ENCODE measurements at regions not wholly inside any gene's neighbourhood (a gene's known extent, or its start where the extent isn't known, plus 50 kb on each side); places are given as distances from the start of the nearest gene placed in this dataset.

GRCh38 chr3:159210336-159210735, 408.5 kb downstream of the MFSD1 start:
- H3K36me3 ChIP-seq (ENCODE audit: control insufficient read depth, insufficient read depth, low read length): no peaks in the 10 kb centered on the region
- no peaks in the 10 kb centered on the region for H3K27me3 ChIP-seq (ENCODE audit: control insufficient read depth, insufficient read depth, low read length)
- no peak for DNase-seq (ENCODE audit: low read depth)
- no peak overlapping the region for H3K4me3 ChIP-seq (ENCODE audit: low read depth, low read length)
- TF ChIP-seq CTCF (IDR thresholded peaks at IDR 0.05; ENCODE audit: insufficient read depth, low read length, poor library complexity, severe bottlenecking): no peak

GRCh38 chr3:159216311-159216710, 414.5 kb downstream of the MFSD1 start:
- TF ChIP-seq CTCF (IDR thresholded peaks at IDR 0.05; ENCODE audit: insufficient read depth, low read length, poor library complexity, severe bottlenecking): no peak
- H3K27me3 ChIP-seq (ENCODE audit: control insufficient read depth, insufficient read depth, low read length): no peaks in the 10 kb centered on the region
- H3K4me3 ChIP-seq (ENCODE audit: low read depth, low read length): no peak overlapping the region
- no peak for DNase-seq (ENCODE audit: low read depth)
- H3K36me3 ChIP-seq (ENCODE audit: control insufficient read depth, insufficient read depth, low read length): no peaks in the 10 kb centered on the region

- Histone ChIP-seq H3K36me3 (ENCODE audit: control insufficient read depth, insufficient read depth, low read length) (no peaks in the 10 kb centered on the region), H3K4me3 (ENCODE audit: low read depth, low read length) (no peak overlapping the region), H3K27me3 (ENCODE audit: control insufficient read depth, insufficient read depth, low read length) (no peaks in the 10 kb centered on the region)
- no peak for TF ChIP-seq CTCF (IDR thresholded peaks at IDR 0.05; ENCODE audit: insufficient read depth, low read length, poor library complexity, severe bottlenecking)
- no peak for DNase-seq (ENCODE audit: low read depth)
These were observed 417.4 kb downstream of the MFSD1 start for GRCh38 chr3:159219231-159219630.

- Histone ChIP-seq H3K36me3 (ENCODE audit: control insufficient read depth, insufficient read depth, low read length) (no peaks in the 10 kb centered on the region), H3K4me3 (ENCODE audit: low read depth, low read length) (no peak overlapping the region), H3K27me3 (ENCODE audit: control insufficient read depth, insufficient read depth, low read length) (no peaks in the 10 kb centered on the region)
- DNase-seq (ENCODE audit: low read depth): no peak
- no peak for TF ChIP-seq CTCF (IDR thresholded peaks at IDR 0.05; ENCODE audit: insufficient read depth, low read length, poor library complexity, severe bottlenecking)
These were observed 419.5 kb downstream of the MFSD1 start for GRCh38 chr3:159221335-159221734.

GRCh38 chr3:159229116-159229680, 427.3 kb downstream of the MFSD1 start:
- Histone ChIP-seq H3K36me3 (ENCODE audit: control insufficient read depth, insufficient read depth, low read length) (no peaks in the 10 kb centered on the region), H3K4me3 (ENCODE audit: low read depth, low read length) (no peak overlapping the region), H3K27me3 (ENCODE audit: control insufficient read depth, insufficient read depth, low read length) (no peaks in the 10 kb centered on the region)
- no peak for TF ChIP-seq CTCF (IDR thresholded peaks at IDR 0.05; ENCODE audit: insufficient read depth, low read length, poor library complexity, severe bottlenecking)
- DNase-seq (ENCODE audit: low read depth): no peak

- Histone ChIP-seq H3K36me3 (ENCODE audit: control insufficient read depth, insufficient read depth, low read length) (no peaks in the 10 kb centered on the region), H3K4me3 (ENCODE audit: low read depth, low read length) (no peak overlapping the region), H3K27me3 (ENCODE audit: control insufficient read depth, insufficient read depth, low read length) (no peaks in the 10 kb centered on the region)
- no peak for TF ChIP-seq CTCF (IDR thresholded peaks at IDR 0.05; ENCODE audit: insufficient read depth, low read length, poor library complexity, severe bottlenecking)
- no peak for DNase-seq (ENCODE audit: low read depth)
These were observed 431.1 kb downstream of the MFSD1 start for GRCh38 chr3:159232966-159233365.
